ENCODE measurements at regions not wholly inside any gene's neighbourhood (a gene's known extent, or its start where the extent isn't known, plus 50 kb on each side); places are given as distances from the start of the nearest gene placed in this dataset.

DNA sequence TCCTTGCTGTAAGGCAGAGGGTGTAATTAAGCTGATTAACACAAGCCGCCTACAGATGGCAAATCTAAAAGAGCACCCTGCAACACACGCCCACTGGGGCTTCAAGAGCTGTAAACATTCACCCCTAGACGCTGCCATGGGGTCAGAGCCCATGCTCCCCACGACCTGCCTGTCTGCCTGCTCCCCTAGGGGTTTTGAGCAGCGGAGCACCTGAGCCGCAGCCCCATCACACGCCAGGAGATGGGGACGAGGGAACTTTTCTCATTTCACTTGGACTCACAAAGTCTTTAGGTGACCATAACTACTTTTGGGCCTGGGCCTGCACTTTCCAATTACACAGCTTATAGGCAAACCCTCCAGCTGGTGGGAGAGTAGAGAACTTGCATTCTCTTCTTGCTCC is 99.0 kb upstream of the SOX4 start:
- no peaks in the 10 kb centered on the region for H3K27me3 ChIP-seq
- WGBS = 89% methylated on average over 6 of the region's 8 CpGs
- H3K9me3 ChIP-seq = no peaks in the 10 kb centered on the region
- H3K4me3 ChIP-seq = no peak overlapping the region
- TF ChIP-seq POLR2A (IDR thresholded peaks at IDR 0.05) (no peak), POLR2AphosphoS5 (IDR thresholded peaks at IDR 0.05) (no peak), EP300 (IDR thresholded peaks at IDR 0.05) (no peak)
- TF ChIP-seq, protein P1, sequence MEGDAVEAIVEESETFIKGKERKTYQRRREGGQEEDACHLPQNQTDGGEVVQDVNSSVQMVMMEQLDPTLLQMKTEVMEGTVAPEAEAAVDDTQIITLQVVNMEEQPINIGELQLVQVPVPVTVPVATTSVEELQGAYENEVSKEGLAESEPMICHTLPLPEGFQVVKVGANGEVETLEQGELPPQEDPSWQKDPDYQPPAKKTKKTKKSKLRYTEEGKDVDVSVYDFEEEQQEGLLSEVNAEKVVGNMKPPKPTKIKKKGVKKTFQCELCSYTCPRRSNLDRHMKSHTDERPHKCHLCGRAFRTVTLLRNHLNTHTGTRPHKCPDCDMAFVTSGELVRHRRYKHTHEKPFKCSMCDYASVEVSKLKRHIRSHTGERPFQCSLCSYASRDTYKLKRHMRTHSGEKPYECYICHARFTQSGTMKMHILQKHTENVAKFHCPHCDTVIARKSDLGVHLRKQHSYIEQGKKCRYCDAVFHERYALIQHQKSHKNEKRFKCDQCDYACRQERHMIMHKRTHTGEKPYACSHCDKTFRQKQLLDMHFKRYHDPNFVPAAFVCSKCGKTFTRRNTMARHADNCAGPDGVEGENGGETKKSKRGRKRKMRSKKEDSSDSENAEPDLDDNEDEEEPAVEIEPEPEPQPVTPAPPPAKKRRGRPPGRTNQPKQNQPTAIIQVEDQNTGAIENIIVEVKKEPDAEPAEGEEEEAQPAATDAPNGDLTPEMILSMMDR (IDR thresholded peaks at IDR 0.05) = no peak
- H3K4me1 ChIP-seq = peaks cover under 1% of the 10 kb centered on the region
- no peak overlapping the region for H3K27ac ChIP-seq
- no peak for DNase-seq (ENCODE audit: low spot score in 2 of 2)
- H3K36me3 ChIP-seq = no peaks in the 10 kb centered on the region

DNA sequence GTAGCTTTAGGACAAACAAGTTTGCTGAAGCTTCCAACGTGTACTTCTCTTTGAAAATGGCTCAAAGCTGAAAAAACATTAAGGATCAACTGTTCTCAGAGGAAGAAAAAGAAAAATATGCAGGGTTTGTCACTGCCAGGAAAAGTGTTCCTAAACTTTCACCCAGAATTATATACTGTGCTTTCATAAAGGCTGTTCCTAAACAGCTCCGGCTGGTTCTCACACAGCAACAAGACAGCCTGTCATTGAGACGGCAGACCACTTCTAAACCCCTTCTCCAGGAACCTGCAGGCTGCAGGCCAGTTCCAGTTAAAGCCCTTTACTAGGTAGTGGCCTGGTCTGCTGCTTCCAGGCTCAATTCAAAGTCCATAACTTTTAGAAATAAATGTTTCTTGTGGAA is 97.4 kb upstream of the SOX4 start:
- Histone ChIP-seq H3K4me1 (peaks cover 17% of the 10 kb centered on the region), H3K27me3 (no peaks in the 10 kb centered on the region), H3K27ac (peak overlapping the region; percentile 13), H3K4me3 (no peak overlapping the region), H3K9me3 (no peaks in the 10 kb centered on the region), H3K36me3 (no peaks in the 10 kb centered on the region)
- 51% methylated on average over 3 of the region's 3 CpGs for WGBS
- DNase-seq (ENCODE audit: low spot score in 2 of 2) = no peak
- TF ChIP-seq, protein P1 (IDR thresholded peaks at IDR 0.05) = no peak
- TF ChIP-seq EP300 (IDR thresholded peaks at IDR 0.05) (no peak), POLR2AphosphoS5 (IDR thresholded peaks at IDR 0.05) (no peak), POLR2A (IDR thresholded peaks at IDR 0.05) (no peak)

DNA sequence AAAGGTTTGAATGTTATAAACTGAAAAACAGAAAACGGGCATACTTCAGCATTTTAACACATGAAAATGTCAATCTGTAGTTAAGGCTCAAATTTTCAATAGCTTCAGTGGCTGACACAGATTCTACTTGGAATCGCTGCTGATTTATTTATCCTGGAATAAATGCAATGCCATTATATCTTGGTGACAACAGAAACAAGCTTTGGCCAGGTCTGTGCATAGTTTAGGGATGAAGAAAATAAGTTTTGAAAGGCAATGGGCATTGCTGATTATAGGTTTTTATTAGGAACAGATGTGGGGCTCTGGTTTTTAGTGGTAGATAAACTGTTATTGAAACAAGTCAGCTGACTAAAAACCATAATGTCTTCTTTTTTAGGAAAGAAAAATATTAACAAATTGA is 96.8 kb upstream of the SOX4 start:
- H3K4me1 ChIP-seq = peaks cover 18% of the 10 kb centered on the region
- no peaks in the 10 kb centered on the region for H3K27me3 ChIP-seq
- peak overlapping the region; percentile 13 for H3K27ac ChIP-seq
- no peak overlapping the region for H3K4me3 ChIP-seq
- no peak for DNase-seq (ENCODE audit: low spot score in 2 of 2)
- WGBS = 68% methylated on average over 2 of the region's 2 CpGs
- TF ChIP-seq, protein P1 (IDR thresholded peaks at IDR 0.05) = no peak
- TF ChIP-seq POLR2A (IDR thresholded peaks at IDR 0.05) (no peak), POLR2AphosphoS5 (IDR thresholded peaks at IDR 0.05) (no peak)
- H3K36me3 ChIP-seq = no peaks in the 10 kb centered on the region
- no peaks in the 10 kb centered on the region for H3K9me3 ChIP-seq

DNA sequence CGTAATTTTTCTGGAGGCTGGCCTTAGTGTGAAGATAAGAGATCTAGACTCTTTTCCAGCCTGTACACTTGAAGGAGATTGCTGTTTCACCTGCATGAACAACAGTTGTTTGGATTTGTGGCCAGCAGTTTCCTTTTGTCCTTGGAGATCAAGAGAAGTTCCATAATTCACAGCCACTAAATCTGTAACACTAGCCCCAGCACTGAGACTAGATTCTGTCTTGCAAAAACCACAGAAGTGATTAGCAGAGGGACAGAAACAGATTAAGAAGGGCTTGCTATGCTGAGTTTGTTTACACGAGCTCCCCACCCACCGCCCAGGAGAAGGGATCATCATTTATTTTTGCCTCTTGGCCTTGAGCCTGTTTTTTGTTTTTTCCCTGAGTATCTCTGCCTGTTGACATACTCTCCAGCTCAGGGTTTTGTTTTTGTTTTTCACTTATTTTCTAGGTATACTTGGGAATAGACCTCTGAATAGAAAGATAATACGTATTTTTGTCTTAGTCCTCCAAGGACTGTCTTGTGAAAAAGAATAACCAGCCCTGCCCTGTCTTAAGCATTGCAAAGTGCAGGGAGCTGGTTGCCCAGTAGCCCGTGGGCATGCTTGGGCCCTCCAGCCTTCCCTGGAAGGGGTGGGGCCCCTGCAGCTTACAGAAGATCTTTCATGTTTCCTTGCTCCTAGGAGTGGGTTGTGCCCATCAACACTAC is 93.1 kb upstream of the SOX4 start:
- TF ChIP-seq, protein P1 (IDR thresholded peaks at IDR 0.05) = no peak
- TF ChIP-seq EP300 (IDR thresholded peaks at IDR 0.05) (no peak), POLR2AphosphoS5 (IDR thresholded peaks at IDR 0.05) (no peak), POLR2A (IDR thresholded peaks at IDR 0.05) (no peak)
- no peak overlapping the region for H3K4me3 ChIP-seq
- DNase-seq (ENCODE audit: low spot score in 2 of 2) = no peak
- peak overlapping the region; percentile 53 for H3K27ac ChIP-seq
- H3K9me3 ChIP-seq = no peaks in the 10 kb centered on the region
- no peaks in the 10 kb centered on the region for H3K36me3 ChIP-seq
- H3K27me3 ChIP-seq = no peaks in the 10 kb centered on the region
- H3K4me1 ChIP-seq = peaks cover 18% of the 10 kb centered on the region
- WGBS = 53% methylated on average over 5 of the region's 5 CpGs

DNA sequence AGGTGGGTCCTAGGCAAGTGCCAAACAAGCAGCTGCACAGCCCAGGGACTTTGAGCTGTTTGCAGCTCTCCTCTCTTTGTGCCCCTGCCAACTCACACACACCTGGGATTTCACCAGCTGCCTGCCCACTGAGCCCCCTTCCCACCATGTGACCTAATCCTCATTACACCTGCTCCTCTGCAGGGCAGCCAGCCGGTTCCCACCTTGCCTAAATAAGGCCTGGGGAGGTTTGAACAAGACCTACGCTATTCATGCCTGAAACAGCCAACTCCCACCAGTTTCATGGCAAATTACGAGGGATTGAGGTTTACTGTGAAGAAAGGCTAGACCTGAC is 92.6 kb upstream of the SOX4 start:
- TF ChIP-seq POLR2A (IDR thresholded peaks at IDR 0.05) (no peak), POLR2AphosphoS5 (IDR thresholded peaks at IDR 0.05) (no peak), EP300 (IDR thresholded peaks at IDR 0.05) (no peak)
- TF ChIP-seq, protein P1 (IDR thresholded peaks at IDR 0.05) = no peak
- H3K9me3 ChIP-seq = no peaks in the 10 kb centered on the region
- H3K27ac ChIP-seq = peak overlapping the region; percentile 53
- no peak overlapping the region for H3K4me3 ChIP-seq
- no peaks in the 10 kb centered on the region for H3K27me3 ChIP-seq
- peaks cover 21% of the 10 kb centered on the region for H3K4me1 ChIP-seq
- no peak for DNase-seq (ENCODE audit: low spot score in 2 of 2)
- no peaks in the 10 kb centered on the region for H3K36me3 ChIP-seq
- WGBS = 71% methylated on average over 3 of the region's 3 CpGs
